ENCODE measurements at regions not wholly inside any gene's neighbourhood (a gene's known extent, or its start where the extent isn't known, plus 50 kb on each side); places are given as distances from the start of the nearest gene placed in this dataset.
"Not testable (repeated sequence)": the region's sequence is repeated elsewhere in the genome, so short reads cannot be mapped to it uniquely, and the experiment has no call there.

DNA sequence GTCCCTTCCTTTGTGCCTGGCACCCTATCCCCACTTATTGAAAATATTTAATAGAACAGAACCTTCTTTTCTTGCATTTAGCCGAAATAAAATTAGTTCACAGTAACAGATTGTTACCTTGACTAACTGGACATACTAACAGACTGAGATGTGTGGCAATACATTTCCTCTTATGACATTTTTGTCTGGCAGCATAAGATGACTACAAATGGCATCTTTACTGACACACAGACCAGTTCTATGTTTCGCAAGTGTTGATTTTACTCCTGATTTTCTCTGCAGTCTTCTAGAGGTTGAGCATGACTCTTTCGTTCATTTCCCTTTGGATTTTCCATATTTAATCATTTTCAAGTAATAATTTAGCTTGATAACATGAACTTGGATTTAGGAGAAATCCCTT is 474.6 kb downstream of the CBLN4 start:
- ChIA-PET POLR2A (no interaction called here), CTCF (no interaction called here)
- Mint-ChIP-seq H3K36me3 (ENCODE audit: insufficient read depth, unreplicated experiment) (no peaks in the 10 kb centered on the region), H3K4me1 (ENCODE audit: low read depth, unreplicated experiment) (no peaks in the 10 kb centered on the region), H3K4me3 (ENCODE audit: unreplicated experiment) (no peak overlapping the region), H3K27ac (ENCODE audit: unreplicated experiment) (no peak overlapping the region), H3K27me3 (ENCODE audit: insufficient read depth, unreplicated experiment) (peaks cover 3% of the 10 kb centered on the region), H3K9me3 (ENCODE audit: unreplicated experiment) (peaks cover 3% of the 10 kb centered on the region)
- intact Hi-C loops (cut with micrococcal nuclease; ENCODE audit: unreplicated experiment): no loop called here
- Histone ChIP-seq H3K9me3 (no peaks in the 10 kb centered on the region), H3K27me3 (replicated peaks; ENCODE audit: control insufficient read depth, insufficient read depth, low read length) (no peaks in the 10 kb centered on the region), H3K4me1 (no peaks in the 10 kb centered on the region), H3K36me3 (ENCODE audit: control insufficient read depth, insufficient read depth, low read length) (no peaks in the 10 kb centered on the region), H3K4me3 (ENCODE audit: low read depth, low read length) (no peak overlapping the region)
- DNase-seq: no peak
- TF ChIP-seq, protein P1, sequence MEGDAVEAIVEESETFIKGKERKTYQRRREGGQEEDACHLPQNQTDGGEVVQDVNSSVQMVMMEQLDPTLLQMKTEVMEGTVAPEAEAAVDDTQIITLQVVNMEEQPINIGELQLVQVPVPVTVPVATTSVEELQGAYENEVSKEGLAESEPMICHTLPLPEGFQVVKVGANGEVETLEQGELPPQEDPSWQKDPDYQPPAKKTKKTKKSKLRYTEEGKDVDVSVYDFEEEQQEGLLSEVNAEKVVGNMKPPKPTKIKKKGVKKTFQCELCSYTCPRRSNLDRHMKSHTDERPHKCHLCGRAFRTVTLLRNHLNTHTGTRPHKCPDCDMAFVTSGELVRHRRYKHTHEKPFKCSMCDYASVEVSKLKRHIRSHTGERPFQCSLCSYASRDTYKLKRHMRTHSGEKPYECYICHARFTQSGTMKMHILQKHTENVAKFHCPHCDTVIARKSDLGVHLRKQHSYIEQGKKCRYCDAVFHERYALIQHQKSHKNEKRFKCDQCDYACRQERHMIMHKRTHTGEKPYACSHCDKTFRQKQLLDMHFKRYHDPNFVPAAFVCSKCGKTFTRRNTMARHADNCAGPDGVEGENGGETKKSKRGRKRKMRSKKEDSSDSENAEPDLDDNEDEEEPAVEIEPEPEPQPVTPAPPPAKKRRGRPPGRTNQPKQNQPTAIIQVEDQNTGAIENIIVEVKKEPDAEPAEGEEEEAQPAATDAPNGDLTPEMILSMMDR (IDR thresholded peaks at IDR 0.05; ENCODE audit: insufficient read depth in 1 of 2, low read depth in 1 of 2, low read length in 1 of 2, severe bottlenecking in 1 of 2, unreplicated experiment in 1 of 2): no peak
- BruUV-seq (replicated peaks): no TSS peak

DNA sequence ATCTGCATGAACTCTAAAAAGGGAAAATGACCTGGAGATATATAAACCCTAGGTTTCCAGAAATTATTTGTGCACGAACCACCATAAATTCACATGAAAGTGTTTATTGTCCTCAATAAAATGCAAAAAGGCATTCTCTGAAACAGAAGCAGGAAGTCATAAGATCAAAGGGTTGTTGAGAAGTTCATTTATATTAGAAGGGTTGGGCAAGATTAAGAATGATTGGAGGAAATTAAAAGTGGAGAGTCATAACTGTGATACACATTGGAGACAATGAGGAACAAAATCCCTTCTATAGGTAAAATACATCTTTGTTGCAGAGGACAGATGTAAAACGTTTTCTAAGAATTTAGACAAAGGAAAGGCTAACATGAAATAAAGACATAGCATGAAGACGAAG is 476.8 kb downstream of the CBLN4 start:
- Mint-ChIP-seq H3K36me3 (ENCODE audit: insufficient read depth, unreplicated experiment) (no peaks in the 10 kb centered on the region), H3K9me3 (ENCODE audit: unreplicated experiment) (peaks cover 5% of the 10 kb centered on the region), H3K4me3 (ENCODE audit: unreplicated experiment) (no peak overlapping the region), H3K4me1 (ENCODE audit: low read depth, unreplicated experiment) (no peaks in the 10 kb centered on the region), H3K27me3 (ENCODE audit: insufficient read depth, unreplicated experiment) (no peaks in the 10 kb centered on the region), H3K27ac (ENCODE audit: unreplicated experiment) (no peak overlapping the region)
- intact Hi-C loops (cut with micrococcal nuclease; ENCODE audit: unreplicated experiment): no loop called here
- H3K9me3 ChIP-seq: no peaks in the 10 kb centered on the region
- H3K4me3 ChIP-seq (ENCODE audit: low read depth, low read length): no peak overlapping the region
- no peak for DNase-seq
- POLR2A ChIA-PET: no interaction called here
- H3K36me3 ChIP-seq (ENCODE audit: control insufficient read depth, insufficient read depth, low read length): no peaks in the 10 kb centered on the region
- H3K4me1 ChIP-seq: no peaks in the 10 kb centered on the region
- no peaks in the 10 kb centered on the region for H3K27me3 ChIP-seq (replicated peaks; ENCODE audit: control insufficient read depth, insufficient read depth, low read length)
- CTCF ChIA-PET: no interaction called here
- TF ChIP-seq, protein P1 (IDR thresholded peaks at IDR 0.05; ENCODE audit: insufficient read depth in 1 of 2, low read depth in 1 of 2, low read length in 1 of 2, severe bottlenecking in 1 of 2, unreplicated experiment in 1 of 2): no peak
- no TSS peak for BruUV-seq (replicated peaks)

DNA sequence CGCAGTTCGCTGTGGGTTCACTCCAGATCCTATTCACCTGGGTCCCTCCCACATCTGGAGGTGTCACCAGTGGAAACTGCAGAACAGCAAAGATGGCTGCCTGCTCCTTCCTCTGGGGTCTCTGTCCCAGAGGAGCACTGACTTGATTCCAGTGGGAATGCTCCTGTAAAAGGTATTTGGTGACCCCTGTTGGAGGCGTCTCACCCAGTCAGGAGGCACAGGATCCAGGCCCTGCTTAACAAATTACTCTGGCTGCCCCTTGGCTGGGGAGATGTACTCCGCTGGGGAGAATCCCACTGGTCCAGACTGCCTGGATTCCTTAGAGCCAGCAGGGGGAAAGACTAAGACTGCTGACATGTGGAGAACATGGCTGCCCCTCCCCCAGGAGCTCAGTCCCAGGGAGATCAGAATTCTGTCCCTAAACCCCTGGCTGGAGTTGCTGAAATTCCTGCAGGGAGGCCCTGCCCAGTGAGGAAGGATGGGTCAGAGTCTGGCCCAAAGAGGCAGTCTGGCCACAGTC is 483.0 kb downstream of the CBLN4 start:
- Histone ChIP-seq H3K27me3 (replicated peaks; ENCODE audit: control insufficient read depth, insufficient read depth, low read length) (no peaks in the 10 kb centered on the region), H3K4me3 (ENCODE audit: low read depth, low read length) (no peak overlapping the region), H3K4me1 (no peaks in the 10 kb centered on the region), H3K36me3 (ENCODE audit: control insufficient read depth, insufficient read depth, low read length) (no peaks in the 10 kb centered on the region), H3K9me3 (no peaks in the 10 kb centered on the region)
- BruUV-seq (replicated peaks): no TSS peak
- Mint-ChIP-seq H3K4me1 (ENCODE audit: low read depth, unreplicated experiment) (no peaks in the 10 kb centered on the region), H3K27ac (ENCODE audit: unreplicated experiment) (no peak overlapping the region), H3K36me3 (ENCODE audit: insufficient read depth, unreplicated experiment) (no peaks in the 10 kb centered on the region), H3K9me3 (ENCODE audit: unreplicated experiment) (peaks cover 24% of the 10 kb centered on the region), H3K4me3 (ENCODE audit: unreplicated experiment) (no peak overlapping the region), H3K27me3 (ENCODE audit: insufficient read depth, unreplicated experiment) (no peaks in the 10 kb centered on the region)
- intact Hi-C loops (cut with micrococcal nuclease; ENCODE audit: unreplicated experiment): no loop called here
- CTCF ChIA-PET: no interaction called here
- TF ChIP-seq, protein P1 (IDR thresholded peaks at IDR 0.05; ENCODE audit: insufficient read depth in 1 of 2, low read depth in 1 of 2, low read length in 1 of 2, severe bottlenecking in 1 of 2, unreplicated experiment in 1 of 2): no peak
- DNase-seq: no peak
- POLR2A ChIA-PET: no interaction called here

DNA sequence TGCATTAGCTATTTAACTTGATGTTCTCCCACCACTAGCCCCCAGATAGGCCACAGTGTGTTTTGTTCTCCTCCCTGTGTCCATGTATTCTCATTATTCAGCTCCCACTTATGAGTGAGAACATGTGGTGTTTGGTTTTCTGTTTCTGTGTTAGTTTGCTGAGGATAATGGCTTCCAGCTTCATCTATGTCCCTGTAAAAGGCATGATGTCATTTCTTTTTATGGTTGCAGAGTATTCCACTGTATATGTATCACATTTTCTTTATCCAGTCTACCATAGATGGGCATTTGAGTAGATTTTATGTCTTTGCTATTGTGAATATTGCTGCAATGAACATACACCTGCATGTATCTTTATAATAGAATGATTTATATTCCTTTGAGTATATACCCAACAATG is 487.7 kb downstream of the CBLN4 start:
- POLR2A ChIA-PET; H3K36me3 Mint-ChIP-seq (ENCODE audit: insufficient read depth, unreplicated experiment); H3K4me3 Mint-ChIP-seq (ENCODE audit: unreplicated experiment); DNase-seq; H3K36me3 ChIP-seq (ENCODE audit: control insufficient read depth, insufficient read depth, low read length); H3K9me3 ChIP-seq; CTCF ChIA-PET; H3K4me1 ChIP-seq; H3K27me3 ChIP-seq (replicated peaks; ENCODE audit: control insufficient read depth, insufficient read depth, low read length); intact Hi-C loops (cut with micrococcal nuclease; ENCODE audit: unreplicated experiment); H3K4me3 ChIP-seq (ENCODE audit: low read depth, low read length); H3K4me1 Mint-ChIP-seq (ENCODE audit: low read depth, unreplicated experiment); BruUV-seq (replicated peaks); H3K27ac Mint-ChIP-seq (ENCODE audit: unreplicated experiment); H3K27me3 Mint-ChIP-seq (ENCODE audit: insufficient read depth, unreplicated experiment): not testable (repeated sequence)
- peaks cover 19% of the 10 kb centered on the region for H3K9me3 Mint-ChIP-seq (ENCODE audit: unreplicated experiment)

Data from Caco-2 (cell line).